GM20000 (cell line): ENCODE measurements at regions not wholly inside any gene's neighbourhood (a gene's known extent, or its start where the extent isn't known, plus 50 kb on each side); places are given as distances from the start of the nearest gene placed in this dataset.

ENCODE experiments used
- DNase-seq: peaks from one replicate; pipeline ENCODE4 v3.0.0; 2012; ENCODE audit warnings: low spot score
- TF ChIP-seq, protein P1 (sequence below): IDR thresholded peaks from 2 replicates; pipeline ENCODE4 v1.5.1; 2012; ENCODE audit warnings: mild to moderate bottlenecking, control low read depth; ENCODE audit errors: extremely low read depth, missing control alignments

DNA sequence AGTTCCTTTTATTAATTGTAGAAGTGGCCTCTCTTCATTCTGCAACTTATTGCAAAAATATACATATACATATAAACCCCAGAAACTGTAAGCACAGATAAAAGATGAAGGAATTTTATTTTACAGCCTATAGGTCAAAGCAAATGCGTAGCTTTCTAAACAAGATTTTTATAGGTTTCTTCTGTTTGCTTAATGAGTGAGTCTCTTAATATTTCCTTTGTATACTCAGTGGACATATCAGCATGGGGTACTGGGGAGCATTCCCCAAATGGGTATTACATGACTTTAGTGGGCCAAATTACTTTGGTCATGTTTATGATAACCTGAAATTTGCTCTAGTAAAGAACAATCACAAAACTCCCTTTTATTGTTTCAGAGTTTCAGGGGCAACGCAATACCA is 1698.6 kb upstream of the IGFBP7 start:
- TF ChIP-seq, protein P1, sequence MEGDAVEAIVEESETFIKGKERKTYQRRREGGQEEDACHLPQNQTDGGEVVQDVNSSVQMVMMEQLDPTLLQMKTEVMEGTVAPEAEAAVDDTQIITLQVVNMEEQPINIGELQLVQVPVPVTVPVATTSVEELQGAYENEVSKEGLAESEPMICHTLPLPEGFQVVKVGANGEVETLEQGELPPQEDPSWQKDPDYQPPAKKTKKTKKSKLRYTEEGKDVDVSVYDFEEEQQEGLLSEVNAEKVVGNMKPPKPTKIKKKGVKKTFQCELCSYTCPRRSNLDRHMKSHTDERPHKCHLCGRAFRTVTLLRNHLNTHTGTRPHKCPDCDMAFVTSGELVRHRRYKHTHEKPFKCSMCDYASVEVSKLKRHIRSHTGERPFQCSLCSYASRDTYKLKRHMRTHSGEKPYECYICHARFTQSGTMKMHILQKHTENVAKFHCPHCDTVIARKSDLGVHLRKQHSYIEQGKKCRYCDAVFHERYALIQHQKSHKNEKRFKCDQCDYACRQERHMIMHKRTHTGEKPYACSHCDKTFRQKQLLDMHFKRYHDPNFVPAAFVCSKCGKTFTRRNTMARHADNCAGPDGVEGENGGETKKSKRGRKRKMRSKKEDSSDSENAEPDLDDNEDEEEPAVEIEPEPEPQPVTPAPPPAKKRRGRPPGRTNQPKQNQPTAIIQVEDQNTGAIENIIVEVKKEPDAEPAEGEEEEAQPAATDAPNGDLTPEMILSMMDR: no peak

DNA sequence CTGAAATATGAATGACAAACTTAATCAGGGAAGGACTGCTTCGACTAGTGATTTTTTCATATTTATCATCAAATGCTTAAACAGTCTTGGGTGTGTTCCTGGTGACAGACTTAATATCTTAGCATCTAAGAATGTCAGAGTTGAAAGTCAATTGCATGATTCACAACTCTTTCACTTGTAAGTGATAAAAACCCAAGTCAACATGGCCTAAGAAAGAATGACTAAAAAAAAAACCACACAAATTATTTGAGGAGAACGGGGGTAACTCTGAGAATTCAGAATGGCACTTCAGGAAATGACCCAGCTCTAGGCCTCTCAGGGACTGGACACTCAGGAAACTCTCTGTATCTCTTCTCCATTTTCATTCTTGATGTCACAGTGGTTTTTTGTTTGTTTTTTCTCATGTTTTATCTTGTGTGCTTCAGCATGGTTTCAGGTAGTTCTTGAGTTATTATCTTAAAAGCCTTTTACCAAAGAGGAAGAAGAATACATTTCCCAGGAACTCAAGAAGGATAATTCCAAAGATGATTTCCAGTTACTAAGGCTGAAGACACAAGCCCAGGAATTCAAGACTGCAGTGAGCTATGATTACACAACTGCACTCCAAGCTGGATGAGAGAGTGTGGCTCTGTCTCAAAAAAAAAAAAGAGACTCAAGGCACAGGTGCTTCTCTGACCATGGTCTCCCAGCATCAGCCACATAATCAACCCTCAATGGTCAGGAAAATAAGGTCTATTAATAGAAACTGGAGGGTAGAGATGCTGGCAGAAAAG is 1697.8 kb upstream of the IGFBP7 start:
- TF ChIP-seq, protein P1: no peak
- DNase-seq: no peak

More for the DNA sequence above, 1698.6 kb upstream of the IGFBP7 start:
- DNase-seq: no peak

DNA sequence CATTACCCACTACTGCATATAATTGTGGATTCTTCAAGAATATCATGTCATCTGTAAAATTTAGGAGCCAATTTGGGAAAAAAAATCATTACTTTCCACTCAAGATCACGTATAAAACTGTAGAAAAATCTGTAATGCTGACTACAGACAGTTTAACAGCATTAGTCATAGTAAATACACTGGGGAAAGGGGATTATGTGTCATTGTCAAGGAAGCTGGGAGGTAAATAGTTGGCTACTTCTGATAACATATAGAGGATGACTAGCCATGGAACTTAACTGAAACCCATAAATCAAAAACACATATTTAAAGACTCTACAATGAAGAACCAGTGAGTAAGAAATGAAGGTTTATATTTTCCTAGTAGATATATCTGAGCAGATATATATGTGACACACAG is 1666.4 kb upstream of the IGFBP7 start:
- no peak for DNase-seq
- TF ChIP-seq, protein P1: no peak

DNA sequence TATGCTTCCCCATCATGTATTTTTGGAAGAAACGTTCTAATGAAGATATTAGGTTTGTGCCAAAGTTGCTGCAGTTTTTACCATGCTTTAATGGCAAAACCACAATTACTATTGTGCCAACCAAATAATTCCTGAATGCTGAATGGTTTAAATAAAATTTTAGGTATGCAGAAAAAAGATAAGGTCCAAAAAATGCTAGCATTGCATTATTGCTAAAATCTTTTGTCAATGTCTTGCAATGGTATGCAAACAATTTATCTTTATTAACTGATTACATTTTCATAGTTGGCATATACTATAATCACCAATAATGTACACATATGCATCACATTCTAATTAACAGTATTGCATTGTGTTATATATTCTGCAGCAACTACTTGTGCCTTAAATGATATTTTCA is 1657.4 kb upstream of the IGFBP7 start:
- DNase-seq: no peak
- TF ChIP-seq, protein P1: no peak

DNA sequence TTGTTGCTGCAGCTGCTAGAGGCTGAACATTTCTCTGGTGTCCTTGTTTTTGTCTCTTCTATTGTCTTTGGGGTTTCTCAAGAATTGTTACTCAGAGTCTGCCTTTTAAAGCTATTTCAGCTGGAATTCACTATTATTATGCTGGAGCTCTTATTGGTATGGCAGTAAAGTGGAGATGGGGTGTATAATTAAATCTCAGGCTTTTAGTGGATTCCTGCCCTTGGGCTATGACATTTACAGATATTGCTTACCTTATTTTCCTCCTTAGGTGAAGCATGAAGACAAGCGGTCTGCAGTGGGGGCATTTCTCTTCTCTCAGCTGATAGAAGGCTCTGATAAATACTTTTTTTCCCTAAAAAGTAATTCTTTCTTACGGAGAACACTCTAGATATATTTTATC is 1656.6 kb upstream of the IGFBP7 start:
- no peak for DNase-seq
- TF ChIP-seq, protein P1: no peak

DNA sequence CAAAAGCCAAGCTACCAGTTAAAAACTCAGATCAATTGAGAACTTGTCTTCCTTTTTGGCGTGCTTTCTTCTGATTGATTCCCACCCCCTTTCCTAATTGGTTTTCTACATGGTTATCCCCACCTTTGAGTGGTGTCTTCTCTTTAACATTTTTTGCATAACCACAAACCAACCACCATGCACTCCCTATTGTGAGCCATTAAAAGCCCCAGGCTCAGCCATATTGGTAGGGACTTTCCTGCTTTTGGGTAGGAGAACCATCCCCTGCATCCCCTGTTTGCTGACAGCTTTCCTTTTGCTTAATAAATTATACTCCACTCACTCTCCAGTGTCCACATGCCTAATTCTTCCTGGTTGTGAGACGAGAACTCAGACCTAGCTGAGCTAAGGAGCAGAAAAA is 1651.4 kb upstream of the IGFBP7 start:
- TF ChIP-seq, protein P1: no peak
- no peak for DNase-seq

DNA sequence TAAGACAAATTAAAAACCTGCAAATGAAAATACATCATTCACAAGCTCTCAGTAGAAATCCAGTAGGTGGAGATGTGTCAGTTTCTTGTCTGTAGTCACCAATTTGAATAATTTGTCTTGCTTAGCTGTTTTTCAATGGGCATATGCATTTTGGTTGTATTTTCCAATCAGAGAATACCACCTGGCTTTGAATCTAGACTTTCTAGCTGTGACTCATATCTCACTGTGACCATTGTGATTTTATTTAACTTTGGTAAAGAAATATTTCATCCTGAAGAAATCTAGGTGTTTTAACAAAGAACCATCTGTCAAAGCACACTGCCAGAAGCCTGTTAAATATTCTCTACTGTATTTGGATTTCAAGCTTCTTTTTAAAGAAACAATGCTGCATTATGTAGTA is 1650.6 kb upstream of the IGFBP7 start:
- TF ChIP-seq, protein P1: no peak
- no peak for DNase-seq
